Astrocyte of the cerebellum (primary cell): ENCODE measurements at regions not wholly inside any gene's neighbourhood (a gene's known extent, or its start where the extent isn't known, plus 50 kb on each side); places are given as distances from the start of the nearest gene placed in this dataset.

ENCODE experiments used
- DNase-seq: peaks from one replicate; pipeline ENCODE4 v3.0.0-alpha.2; 2011; ENCODE audit warnings: low read depth
- H3K4me3 ChIP-seq: 2 replicates; pipeline ENCODE4 v1.5.1; 2011; ENCODE audit warnings: mild to moderate bottlenecking, low read depth, low read length, moderate library complexity
- in situ Hi-C: cut with HindIII; loops from 2 replicates; pipeline ENCODE4 v1.10.0; 2017; ENCODE audit warnings: low sequenced_read_pairs
- TF ChIP-seq, protein P1 (sequence below): IDR thresholded peaks from 2 replicates; pipeline ENCODE4 v1.5.1; 2012; ENCODE audit warnings: low read length, low read depth, moderate library complexity, mild to moderate bottlenecking; ENCODE audit errors: missing control alignments

- H3K4me3 ChIP-seq = no peak overlapping the region
- DNase-seq = no peak
- TF ChIP-seq, protein P1, sequence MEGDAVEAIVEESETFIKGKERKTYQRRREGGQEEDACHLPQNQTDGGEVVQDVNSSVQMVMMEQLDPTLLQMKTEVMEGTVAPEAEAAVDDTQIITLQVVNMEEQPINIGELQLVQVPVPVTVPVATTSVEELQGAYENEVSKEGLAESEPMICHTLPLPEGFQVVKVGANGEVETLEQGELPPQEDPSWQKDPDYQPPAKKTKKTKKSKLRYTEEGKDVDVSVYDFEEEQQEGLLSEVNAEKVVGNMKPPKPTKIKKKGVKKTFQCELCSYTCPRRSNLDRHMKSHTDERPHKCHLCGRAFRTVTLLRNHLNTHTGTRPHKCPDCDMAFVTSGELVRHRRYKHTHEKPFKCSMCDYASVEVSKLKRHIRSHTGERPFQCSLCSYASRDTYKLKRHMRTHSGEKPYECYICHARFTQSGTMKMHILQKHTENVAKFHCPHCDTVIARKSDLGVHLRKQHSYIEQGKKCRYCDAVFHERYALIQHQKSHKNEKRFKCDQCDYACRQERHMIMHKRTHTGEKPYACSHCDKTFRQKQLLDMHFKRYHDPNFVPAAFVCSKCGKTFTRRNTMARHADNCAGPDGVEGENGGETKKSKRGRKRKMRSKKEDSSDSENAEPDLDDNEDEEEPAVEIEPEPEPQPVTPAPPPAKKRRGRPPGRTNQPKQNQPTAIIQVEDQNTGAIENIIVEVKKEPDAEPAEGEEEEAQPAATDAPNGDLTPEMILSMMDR = no peak
- in situ Hi-C loops = no loop called here
Measured at GRCh38 chr10:22477334-22478287, 132.3 kb downstream of the SPAG6 start.

DNA sequence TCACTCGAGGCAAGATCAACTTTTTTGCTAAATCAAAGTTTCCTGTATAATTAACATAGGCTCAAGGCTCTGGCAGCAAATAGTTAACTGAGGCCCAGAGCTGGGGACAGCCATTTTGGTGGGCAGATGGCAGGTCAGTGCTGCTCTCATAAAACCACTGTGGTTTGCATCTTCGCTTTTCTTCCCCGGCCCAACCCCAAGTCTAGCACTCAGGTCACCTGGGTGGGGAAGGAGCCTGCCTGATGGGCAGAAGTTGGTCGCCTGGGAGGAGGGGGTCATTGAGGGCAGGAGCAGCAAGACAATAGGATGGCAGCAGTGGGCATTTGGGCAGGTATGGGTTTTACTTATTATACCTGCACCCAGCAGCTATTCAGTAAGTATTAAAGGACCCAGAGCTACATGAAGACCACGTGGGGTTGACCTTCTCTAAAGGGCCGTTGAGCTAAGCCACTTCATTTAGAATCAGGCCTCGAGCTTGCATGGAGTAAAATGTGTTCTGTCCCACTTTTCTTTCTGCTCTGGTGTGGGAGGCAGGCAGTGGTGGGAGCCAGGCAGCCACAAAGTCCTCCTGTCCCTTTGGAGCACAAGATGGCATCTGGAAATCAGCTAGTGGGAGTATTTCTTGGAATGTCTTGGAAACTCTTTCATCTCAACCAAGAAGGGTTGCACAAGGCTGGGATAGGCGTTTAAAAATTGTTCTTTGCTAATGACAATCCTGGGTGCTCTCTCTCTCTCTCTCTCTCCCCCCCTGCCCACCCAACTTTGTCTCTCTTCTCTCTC lies 133.4 kb downstream of the SPAG6 start:
- in situ Hi-C loops = no loop called here

DNA sequence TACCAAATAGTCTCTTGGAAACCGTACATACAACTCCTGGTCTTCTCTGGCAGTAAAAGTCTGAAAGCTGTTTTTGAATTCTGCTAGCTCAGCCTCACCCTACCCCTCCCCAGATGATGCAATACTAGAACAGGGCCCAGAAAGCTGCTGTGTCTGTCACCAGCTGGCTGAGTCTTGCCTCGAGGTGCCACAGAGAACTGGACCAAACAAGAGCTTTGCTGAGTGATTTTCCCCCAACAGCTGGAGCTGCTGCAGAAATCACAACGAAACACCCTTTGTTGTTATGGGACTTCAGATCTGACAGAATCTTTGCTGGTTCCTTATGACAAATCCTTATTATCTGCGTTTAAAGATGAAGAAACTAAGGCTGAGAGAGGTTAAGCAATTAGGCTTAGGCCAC lies 134.1 kb downstream of the SPAG6 start:
- TF ChIP-seq, protein P1 = no peak
- H3K4me3 ChIP-seq = no peak overlapping the region
- in situ Hi-C loops = no loop called here
- no peak for DNase-seq

More for the DNA sequence above, 133.4 kb downstream of the SPAG6 start:
- no peak overlapping the region for H3K4me3 ChIP-seq
- TF ChIP-seq, protein P1 = no peak
- no peak for DNase-seq

GRCh38 chr10:22481106-22481505 lies 135.8 kb downstream of the SPAG6 start:
- H3K4me3 ChIP-seq = no peak overlapping the region
- TF ChIP-seq, protein P1 = no peak
- no peak for DNase-seq
- in situ Hi-C loops = no loop called here

DNA sequence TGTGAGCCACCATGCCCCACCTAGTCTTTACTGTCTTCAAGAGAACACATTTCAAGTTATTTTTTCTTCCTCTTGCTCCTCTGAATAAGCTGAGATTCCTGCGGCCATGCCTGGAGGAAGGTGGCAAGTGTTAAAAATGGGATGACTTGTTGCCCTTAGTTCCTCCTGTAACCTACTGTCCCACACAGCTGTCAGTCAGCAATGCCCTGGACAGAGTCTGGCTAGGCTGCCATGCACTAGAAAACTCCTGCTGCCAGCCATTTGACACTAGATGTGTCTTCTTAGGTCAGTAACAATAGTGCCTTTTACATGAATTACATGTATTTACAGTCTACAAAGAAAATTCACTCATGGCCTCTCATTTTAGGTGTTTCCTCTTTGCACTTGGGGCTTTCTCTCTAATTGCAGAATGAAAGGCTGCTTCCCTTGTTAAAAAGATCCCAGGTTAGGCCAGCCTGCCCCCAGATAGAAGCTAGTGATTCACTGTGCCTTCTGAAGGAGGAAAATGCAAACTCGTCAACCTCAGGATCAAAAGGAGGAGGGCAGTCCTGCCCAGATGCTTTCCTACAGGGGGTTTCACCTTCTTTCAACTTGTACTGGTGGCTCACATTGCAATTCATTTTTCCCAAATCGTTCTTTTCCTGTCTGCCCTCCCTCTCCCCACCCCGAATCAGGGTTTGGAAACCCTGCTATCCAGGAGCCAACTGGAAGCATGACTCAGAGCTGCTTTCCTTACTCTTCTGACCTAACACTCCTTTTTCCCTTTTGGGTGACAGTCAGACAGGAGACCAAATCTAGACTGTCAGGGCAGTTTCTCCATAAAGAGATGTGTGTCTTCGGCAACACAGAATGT lies 136.6 kb downstream of the SPAG6 start:
- DNase-seq = no peak
- no peak overlapping the region for H3K4me3 ChIP-seq
- TF ChIP-seq, protein P1 = no peak
- in situ Hi-C loops = no loop called here

DNA sequence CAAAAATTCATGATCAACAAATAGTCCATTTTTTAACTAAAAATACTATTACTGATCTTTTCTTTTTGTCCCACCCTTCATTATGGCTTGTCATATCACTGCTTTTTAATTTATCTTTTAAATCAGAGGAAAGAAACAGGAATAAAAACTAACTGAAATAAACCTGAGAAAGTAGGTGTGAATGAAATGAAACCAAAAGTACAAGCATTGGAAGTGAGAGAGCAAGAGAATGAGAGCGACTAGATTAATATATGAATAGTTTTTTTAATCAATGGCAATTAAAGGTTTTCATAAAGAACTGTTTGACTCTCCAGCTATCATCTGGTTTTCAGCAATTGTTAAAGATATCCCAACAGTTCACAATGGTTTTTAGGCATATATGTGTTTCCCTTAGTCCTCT lies 137.8 kb downstream of the SPAG6 start:
- DNase-seq = no peak
- TF ChIP-seq, protein P1 = no peak
- in situ Hi-C loops = no loop called here
- H3K4me3 ChIP-seq = no peak overlapping the region
